HTR-8/SVneo (cell line): ENCODE measurements at regions not wholly inside any gene's neighbourhood (a gene's known extent, or its start where the extent isn't known, plus 50 kb on each side); places are given as distances from the start of the nearest gene placed in this dataset.
"Not testable (repeated sequence)": the region's sequence is repeated elsewhere in the genome, so short reads cannot be mapped to it uniquely, and the experiment has no call there.

Source experiments
- DNase-seq: peaks from one replicate; pipeline ENCODE4 v3.0.0; 2011; ENCODE audit warnings: low spot score, mixed read lengths; ENCODE audit not compliant: insufficient read length
- FAIRE-seq: peaks from 2 replicates; lab custom pipeline; 2011; peaks lifted over from hg19 to GRCh38; lab: Jason Lieb, UNC

DNA sequence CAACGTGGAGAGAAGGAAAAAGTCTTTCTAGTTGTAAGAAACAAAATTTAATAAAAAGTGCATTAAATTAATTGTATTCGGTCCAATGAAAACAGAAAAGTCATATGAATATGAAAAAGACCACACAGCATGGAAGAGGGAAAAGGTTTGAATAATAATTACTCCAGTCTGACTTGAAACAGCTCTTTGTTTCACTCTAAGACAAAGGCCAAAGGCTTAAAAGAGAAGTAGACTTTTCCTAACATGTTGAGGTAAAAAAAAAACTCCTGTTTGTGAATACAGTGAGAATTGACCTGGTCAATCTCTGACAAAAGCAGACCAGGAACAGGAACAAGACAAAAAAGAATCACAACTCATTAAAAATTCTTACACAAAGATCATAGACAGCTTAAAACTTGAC, 429.8 kb downstream of the TOX3 start:
- DNase-seq (no peak), FAIRE-seq (no peak)

DNA sequence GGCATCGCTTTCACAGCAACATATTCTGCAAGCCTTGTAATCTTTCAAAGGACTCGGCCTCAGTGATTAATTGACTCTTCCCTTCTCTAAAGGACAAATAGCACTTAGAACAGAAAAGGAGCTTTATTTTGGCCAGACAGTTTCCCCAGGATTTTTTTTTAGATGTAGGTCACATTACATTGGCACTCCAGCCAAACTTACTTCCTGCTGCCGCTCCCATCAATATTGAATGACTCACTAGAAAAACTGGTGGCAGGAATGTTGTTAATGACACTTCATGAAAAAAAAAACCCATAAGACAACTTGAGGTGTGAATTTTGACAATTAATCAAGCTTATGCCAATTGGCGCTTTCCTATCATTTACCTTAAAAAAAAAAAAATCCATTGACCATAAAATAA, 432.6 kb downstream of the TOX3 start:
- DNase-seq (no peak), FAIRE-seq (no peak)

GRCh38 chr16:52113533-52114183, 433.3 kb downstream of the TOX3 start:
- no peak for DNase-seq
- no peak for FAIRE-seq

- DNase-seq, FAIRE-seq: not testable (repeated sequence)
Observed at GRCh38 chr16:52104993-52105392, 441.9 kb downstream of the TOX3 start.

- DNase-seq = no peak
- no peak for FAIRE-seq
Observed at GRCh38 chr16:52103791-52104190, 443.2 kb downstream of the TOX3 start.

DNA sequence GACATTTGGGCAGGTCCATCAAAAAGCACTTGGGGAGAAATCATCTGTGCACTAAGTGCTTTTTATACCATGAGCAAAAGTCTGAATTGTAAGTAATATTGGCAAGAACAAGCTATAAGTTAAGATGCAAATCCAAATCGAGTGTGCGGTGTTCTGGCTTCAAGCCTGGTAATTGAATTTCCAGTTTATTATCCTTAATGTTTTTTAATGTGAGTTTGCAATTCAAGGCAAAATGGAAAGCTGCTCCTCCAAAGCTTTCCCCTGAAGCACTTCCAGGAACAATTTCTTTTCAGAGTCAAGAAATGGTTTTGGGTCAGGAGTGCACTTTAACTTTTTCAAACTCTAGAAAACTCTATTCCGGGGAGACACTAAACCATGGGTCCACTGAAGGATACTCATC, 445.7 kb downstream of the TOX3 start:
- no peak for DNase-seq
- no peak for FAIRE-seq

- no peak for FAIRE-seq
- DNase-seq = no peak
Observed at GRCh38 chr16:52099382-52099781, 447.6 kb downstream of the TOX3 start.

- FAIRE-seq = no peak
- no peak for DNase-seq
Observed at GRCh38 chr16:52095471-52095870, 451.5 kb downstream of the TOX3 start.

DNA sequence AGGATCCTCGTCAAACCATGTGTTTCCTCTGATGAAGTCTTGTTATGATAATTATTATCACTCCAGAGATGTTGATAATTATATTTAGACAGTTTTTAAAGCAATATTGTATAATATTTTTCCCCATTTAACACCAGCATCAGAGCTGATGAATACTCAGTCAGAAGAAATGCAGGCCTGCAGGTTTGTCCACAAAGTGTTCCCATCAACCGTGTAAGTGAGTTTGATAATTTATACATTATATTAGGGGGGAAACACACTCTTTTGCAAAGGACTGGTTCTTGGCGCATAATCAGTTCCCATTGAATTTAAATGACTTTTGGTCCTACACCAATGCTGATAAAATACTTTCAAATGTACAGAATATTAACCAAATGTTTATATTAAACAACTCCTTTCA, 454.8 kb downstream of the TOX3 start:
- DNase-seq (no peak), FAIRE-seq (no peak)

DNA sequence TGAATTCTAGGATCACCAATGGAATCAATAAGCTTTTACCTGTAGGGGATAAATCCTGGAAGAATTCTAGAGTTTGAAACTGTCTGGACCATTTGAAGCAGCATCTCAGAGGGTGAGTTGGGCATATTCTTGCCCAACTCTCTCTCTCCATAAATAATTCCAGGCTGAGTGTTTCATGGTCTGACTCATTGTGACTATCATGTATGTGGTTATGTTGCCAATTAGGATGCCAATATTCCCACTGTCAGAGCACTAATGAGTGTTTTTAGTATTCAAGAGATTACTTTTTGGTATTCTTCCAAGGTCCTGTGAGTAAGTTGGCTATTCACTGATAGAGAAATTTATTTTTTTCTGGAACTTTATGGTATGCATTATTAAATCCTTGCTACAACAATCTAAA, 456.9 kb downstream of the TOX3 start:
- no peak for DNase-seq
- FAIRE-seq = no peak

DNA sequence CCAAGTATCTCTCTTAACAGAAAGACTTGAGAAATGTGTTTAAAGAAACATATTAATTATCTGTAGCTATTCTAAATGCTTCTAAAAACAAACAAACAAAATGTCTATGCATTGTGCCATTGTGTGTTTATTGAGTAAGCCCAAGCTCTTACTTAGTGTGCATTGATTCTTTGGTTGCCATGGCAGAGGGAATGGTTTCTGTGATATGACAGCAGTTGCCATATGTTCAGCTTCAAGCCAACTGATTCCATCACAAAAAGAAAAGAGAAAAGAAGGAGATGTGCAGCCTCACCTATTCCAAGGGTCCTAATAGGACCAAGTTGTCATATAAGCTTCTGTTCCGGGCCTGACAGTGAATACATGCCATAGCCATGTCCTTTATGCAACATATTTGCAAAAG, 457.5 kb downstream of the TOX3 start:
- no peak for DNase-seq
- FAIRE-seq = no peak

DNA sequence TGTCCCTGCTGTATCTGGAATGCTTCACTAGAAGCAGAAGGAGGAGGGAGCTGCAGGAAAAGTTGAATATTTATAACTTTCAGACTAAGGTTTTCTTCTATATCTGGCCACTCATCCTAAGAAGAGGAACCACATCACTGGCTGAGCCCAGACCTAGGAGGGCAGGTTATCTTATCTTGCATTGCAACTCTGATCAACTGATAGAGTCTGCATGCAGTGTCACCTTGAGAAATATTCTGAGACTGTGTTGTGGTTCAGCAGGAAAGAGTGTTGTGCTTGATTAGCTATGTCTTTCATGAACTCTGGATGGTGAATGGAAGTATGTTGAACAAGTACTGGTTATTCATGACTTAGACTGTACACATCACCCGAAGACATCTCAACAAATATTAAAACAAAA, 460.0 kb downstream of the TOX3 start:
- DNase-seq (no peak), FAIRE-seq (no peak)

DNA sequence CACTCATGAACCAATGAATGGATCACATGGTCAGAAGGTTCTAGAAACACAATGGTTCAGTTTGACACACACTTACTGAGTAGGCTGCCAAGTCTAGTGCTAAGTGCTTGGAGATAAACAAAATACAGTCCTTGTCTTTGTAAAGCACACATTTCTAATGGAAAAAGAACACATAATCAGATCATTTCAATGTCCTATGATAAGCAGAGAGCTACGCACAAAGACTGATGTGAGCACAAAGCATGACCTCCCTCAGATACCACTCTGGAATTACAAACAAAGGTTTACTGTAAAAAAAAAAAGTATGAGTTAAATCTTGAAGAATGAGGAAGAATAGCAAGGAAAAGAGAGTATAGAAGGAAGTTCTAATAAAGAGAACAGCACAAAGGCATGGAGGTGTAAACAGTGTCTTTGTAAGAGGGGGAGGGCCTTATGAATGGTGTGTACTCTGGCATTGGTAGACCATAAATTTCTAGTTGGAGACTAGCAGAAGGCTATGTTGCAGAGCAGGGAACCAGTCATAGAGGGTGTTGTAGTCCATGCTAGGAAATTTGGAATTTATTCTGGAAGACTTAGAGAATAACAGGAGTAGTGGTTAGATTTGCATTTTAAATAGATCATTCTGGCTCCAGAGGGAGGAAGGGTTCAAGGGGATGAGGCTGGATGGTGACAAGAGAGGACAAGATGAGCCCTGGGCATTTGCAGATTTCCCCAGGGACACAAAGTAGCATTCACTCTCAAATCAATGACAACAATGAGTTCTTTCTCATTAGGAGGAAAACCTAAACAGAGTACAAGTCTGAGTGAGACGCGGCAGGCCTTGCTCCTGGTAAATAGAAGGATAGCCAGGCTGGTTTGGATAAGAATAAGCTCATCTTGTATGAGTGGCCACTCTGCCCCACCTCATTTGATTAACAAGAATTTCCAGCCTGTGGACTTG, 468.0 kb downstream of the TOX3 start:
- FAIRE-seq (no peak), DNase-seq (no peak)

GRCh38 chr16:52077607-52078006, 469.3 kb downstream of the TOX3 start:
- FAIRE-seq (no peak), DNase-seq (no peak)

- no peak for DNase-seq
Observed at GRCh38 chr16:52076801-52077201, 470.1 kb downstream of the TOX3 start.

DNA sequence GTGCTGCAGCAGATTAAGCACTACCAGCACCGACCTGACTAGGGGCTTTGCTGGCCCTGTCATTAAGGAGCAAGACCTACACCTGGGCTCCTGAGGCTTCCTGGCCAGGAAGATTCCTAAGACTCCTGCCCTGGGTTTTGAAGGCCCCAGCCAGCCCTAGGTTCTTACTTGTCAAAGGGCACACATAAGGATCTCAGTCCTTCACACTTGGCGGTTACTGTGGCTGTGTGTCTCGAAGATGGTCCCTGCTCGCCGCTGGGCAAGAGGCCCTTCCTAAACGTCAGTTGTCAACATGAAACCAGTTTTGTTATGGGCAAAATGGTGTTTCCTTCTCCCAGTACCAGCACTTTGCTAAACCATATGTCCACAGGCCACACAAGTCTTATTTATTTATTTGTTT, 470.6 kb downstream of the TOX3 start:
- DNase-seq (no peak), FAIRE-seq (no peak)

More at GRCh38 chr16:52076801-52077201, 470.1 kb downstream of the TOX3 start:
- FAIRE-seq = no peak

- FAIRE-seq = no peak
- DNase-seq = no peak
Observed at GRCh38 chr16:52074133-52074532, 472.8 kb downstream of the TOX3 start.

DNA sequence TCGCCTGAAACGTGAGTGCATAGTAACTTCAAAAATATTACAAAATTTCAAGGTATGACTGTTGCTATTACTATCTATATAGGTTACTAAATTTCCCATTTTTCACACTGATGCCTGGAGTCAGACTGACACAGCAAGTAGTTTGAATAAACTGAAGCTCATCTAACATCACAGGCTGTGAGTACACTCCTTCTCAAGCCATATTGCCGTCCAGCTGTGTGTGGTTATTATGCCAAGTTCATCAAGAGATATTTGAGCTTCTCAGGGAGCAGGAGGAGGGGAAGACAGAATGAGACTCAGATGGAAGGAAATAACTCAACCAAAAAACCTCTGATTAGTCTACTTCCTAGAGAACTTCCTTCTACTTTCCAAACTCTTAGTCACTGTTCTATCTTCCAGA, 473.9 kb downstream of the TOX3 start:
- FAIRE-seq (no peak), DNase-seq (no peak)

DNA sequence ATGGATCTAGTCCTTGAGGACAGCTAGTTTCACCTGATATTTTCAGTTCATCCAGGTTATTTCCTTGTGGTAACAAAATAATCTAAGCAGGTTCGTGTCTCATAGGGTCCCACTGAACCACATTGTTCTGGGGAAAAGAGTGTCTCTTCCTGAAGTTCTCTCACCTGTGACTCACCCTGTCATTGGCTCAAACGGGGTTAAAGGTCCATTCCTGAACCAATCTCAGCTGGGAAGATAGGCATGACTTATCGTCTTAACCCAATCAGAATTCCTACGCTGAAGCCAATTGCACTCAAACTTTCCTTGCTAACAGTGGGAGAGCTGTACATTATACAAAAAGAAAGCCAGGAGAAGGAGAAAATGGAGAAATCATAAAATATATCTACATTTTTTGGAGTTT, 475.8 kb downstream of the TOX3 start:
- DNase-seq = no peak
- FAIRE-seq = no peak

- no peak for DNase-seq
- FAIRE-seq = no peak
Observed at GRCh38 chr16:52070341-52071057, 476.4 kb downstream of the TOX3 start.

DNA sequence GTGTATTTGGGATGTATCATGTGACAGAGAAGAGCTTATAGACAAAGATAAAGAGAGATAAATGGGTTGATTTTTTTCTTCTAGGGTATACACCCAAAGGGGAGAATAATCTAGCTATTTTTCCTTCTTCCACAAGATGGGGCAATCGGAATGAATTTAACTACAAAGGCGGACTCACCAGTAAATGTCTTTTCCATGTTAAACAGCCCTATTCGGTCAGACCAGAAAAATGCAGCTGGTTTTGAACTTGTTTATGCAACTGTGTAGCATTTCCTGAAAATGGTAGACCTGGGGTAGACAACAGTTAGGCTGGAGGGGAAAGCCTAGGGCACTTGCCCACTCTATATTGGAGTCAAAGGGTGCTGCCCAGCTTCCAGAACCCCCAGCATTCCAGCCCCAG, 477.1 kb downstream of the TOX3 start:
- no peak for FAIRE-seq
- DNase-seq = no peak
